PC-9 (cell line): ENCODE measurements at regions not wholly inside any gene's neighbourhood (a gene's known extent, or its start where the extent isn't known, plus 50 kb on each side); places are given as distances from the start of the nearest gene placed in this dataset.

Experiments
- BruUV-seq: library from RNA; stranded (reverse); fragments of 400-500 nt; replicated peaks from 2 replicates; lab custom pipeline; 2021; lab: Mats Ljungman, UMichigan
- CTCF ChIA-PET: fragments of 300-600 bp; sonication (Branson Sonifier 250); formaldehyde crosslinking; loops from one replicate; lab custom pipeline; 2022; ENCODE audit warnings: antibody characterized with exemption; lab: Charles Lee
- POLR2A ChIA-PET: fragments of 300-600 bp; sonication (Branson Sonifier 250); formaldehyde crosslinking; loops from one replicate; lab custom pipeline; 2022; ENCODE audit warnings: antibody characterized with exemption; ENCODE audit not compliant: unreplicated experiment; lab: Charles Lee
- DNase-seq, 2 experiments: peaks; one replicate each; pipeline versions ENCODE4 v3.0.0 to v3.0.0-alpha.2; 2015 to 2022; ENCODE audit warnings: mixed read lengths in 1 of 2
- H2AFZ ChIP-seq: fragments of 200-600 bp; sonication (generic); 2 replicates; pipeline ENCODE4 v1.8.1; 2017; ENCODE audit warnings: antibody characterized with exemption
- H3F3A ChIP-seq: fragments of 200-600 bp; sonication (generic); 2 replicates; pipeline ENCODE4 v1.8.1; 2017; ENCODE audit warnings: antibody characterized with exemption, mild to moderate bottlenecking, low read depth; ENCODE audit not compliant: insufficient read depth
- H3K27ac ChIP-seq: fragments of 200-600 bp; sonication (generic); 2 replicates; pipeline ENCODE4 v1.6.1; 2016; ENCODE audit warnings: mixed run types
- H3K27me3 ChIP-seq: fragments of 200-600 bp; sonication (generic); 2 replicates; pipeline ENCODE4 v1.6.1; 2016; ENCODE audit warnings: low read depth, mixed run types; ENCODE audit not compliant: insufficient read depth
- H3K36me3 ChIP-seq: fragments of 200-600 bp; sonication (generic); 2 replicates; pipeline ENCODE4 v1.6.1; 2016; ENCODE audit warnings: low read depth, mixed run types
- H3K4me1 ChIP-seq: fragments of 200-600 bp; sonication (generic); replicated peaks from 2 replicates; pipeline ENCODE4 v1.6.1; 2016; ENCODE audit warnings: mixed run types; ENCODE audit not compliant: insufficient read depth
- H3K4me2 ChIP-seq: fragments of 200-600 bp; sonication (generic); 2 replicates; pipeline ENCODE4 v1.6.1; 2017; ENCODE audit warnings: mixed run types
- H3K4me3 ChIP-seq: fragments of 200-600 bp; sonication (generic); 2 replicates; pipeline ENCODE4 v1.6.1; 2016; ENCODE audit warnings: mixed run types
- H3K79me2 ChIP-seq: fragments of 200-600 bp; sonication (generic); 2 replicates; pipeline ENCODE4 v1.6.1; 2017; ENCODE audit warnings: low read depth, mixed run types
- H3K9me2 ChIP-seq: fragments of 200-600 bp; sonication (generic); 2 replicates; pipeline ENCODE4 v1.8.1; 2017; ENCODE audit warnings: mild to moderate bottlenecking; ENCODE audit not compliant: insufficient read depth
- H3K9me3 ChIP-seq: fragments of 200-600 bp; sonication (generic); 2 replicates; pipeline ENCODE4 v1.8.1; 2016; ENCODE audit warnings: low read depth; ENCODE audit not compliant: insufficient read depth
- H4K20me1 ChIP-seq: fragments of 200-600 bp; sonication (generic); 2 replicates; pipeline ENCODE4 v1.8.1; 2017; ENCODE audit not compliant: insufficient read depth
- EZH2 ChIP-seq: fragments of 200-600 bp; sonication (generic); IDR thresholded peaks from 2 replicates; pipeline ENCODE4 v1.8.0; 2017; ENCODE audit warnings: antibody characterized with exemption, low read depth
- intact Hi-C: fragments of 100-400 bp; cut with micrococcal nuclease; formaldehyde crosslinking; loops from one replicate; pipeline ENCODE4 v1.10.0; 2022; ENCODE audit not compliant: unreplicated experiment
- TF ChIP-seq, protein P1 (sequence below): fragments of 200-600 bp; sonication (generic); conservative IDR thresholded peaks from 2 replicates; pipeline ENCODE4 v1.6.1; 2017; ENCODE audit warnings: mixed run types, antibody characterized with exemption, mild to moderate bottlenecking, moderate library complexity

DNA sequence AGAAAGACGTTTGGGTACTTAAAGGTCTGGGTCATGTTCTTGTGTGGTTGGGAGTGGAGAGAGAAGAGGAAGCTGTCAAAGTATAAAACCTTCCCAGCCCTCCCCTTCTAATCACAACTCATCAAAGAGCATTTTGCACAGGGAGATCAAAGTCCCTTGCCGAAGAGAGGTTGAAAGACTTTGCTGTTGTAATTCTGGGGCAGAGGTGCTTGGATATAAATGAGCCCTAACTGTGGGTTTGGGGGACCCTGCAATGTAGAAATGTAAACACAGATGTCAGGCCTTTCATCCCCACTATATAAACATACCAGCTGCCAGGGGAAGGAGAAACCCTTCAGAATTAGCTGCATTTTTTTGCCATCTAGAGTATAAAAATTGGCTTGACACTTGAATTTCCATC is 182.1 kb downstream of the ETAA1 start:
- TF ChIP-seq EZH2 = no peak
- Histone ChIP-seq H3K9me3 (no peaks in the 10 kb centered on the region; the same call in 1 of the 2 replicates), H3K4me1 (no peaks in the 10 kb centered on the region), H2AFZ (no peak overlapping the region), H3K79me2 (no peaks in the 10 kb centered on the region), H3K27me3 (no peaks in the 10 kb centered on the region), H3K27ac (no peak overlapping the region), H3K4me3 (no peak overlapping the region), H3F3A (no peaks in the 10 kb centered on the region), H3K36me3 (no peaks in the 10 kb centered on the region), H4K20me1 (no peaks in the 10 kb centered on the region), H3K9me2 (0 out of 2 replicates have a peak, but pooled peaks cover 5% of the 10 kb centered on the region), H3K4me2 (no peak overlapping the region)
- POLR2A ChIA-PET = no interaction called here
- DNase-seq = no peak
- CTCF ChIA-PET = no interaction called here
- BruUV-seq = no TSS peak
- intact Hi-C loops = no loop called here

DNA sequence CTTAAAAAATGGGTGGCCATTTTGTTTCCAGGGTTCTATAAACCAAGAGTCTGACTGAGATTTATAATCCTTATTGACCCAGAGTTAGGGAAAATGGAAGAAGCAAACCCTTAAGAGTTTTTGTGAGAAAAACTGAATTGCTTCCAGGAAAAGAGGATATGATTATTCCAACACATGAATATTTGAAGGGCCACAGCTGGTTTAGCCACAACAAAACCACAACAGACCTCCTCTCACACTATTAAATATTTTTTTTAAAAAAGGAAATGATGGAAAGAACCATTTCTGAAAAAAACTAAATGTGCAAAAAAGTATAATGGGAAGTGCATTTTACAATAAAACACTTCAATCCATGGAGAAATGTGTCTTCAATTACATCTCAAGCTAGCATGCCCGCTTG is 182.7 kb downstream of the ETAA1 start:
- BruUV-seq = no TSS peak
- no peaks in the 10 kb centered on the region; the same call in 1 of the 2 replicates for H3K9me3 ChIP-seq

DNA sequence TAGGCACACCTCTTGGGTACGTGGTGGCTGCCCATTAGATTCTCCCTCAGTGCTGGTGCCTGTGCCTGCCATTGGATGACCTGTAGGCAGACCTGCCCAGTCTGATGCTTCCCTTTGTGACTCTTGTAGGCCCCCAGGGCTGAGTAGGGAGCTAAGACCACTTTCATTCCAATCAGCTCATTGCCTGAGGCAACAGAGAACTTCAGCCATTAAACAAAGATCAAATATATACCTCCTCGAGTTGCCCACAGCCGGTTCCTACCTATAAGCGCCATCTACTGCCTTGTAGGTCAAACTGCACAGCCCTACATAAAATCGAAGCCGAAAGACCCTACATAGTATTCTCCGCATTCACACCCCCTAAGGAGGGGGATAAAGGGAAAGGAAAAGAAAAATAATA is 184.6 kb downstream of the ETAA1 start:
- Histone ChIP-seq H3K4me2 (no peak overlapping the region), H3K9me2 (peaks cover 10% of the 10 kb centered on the region; the same call in 1 of the 2 replicates), H3F3A (no peaks in the 10 kb centered on the region), H4K20me1 (no peaks in the 10 kb centered on the region), H2AFZ (no peak overlapping the region), H3K27ac (no peak overlapping the region), H3K4me3 (no peak overlapping the region), H3K79me2 (no peaks in the 10 kb centered on the region), H3K36me3 (no peaks in the 10 kb centered on the region), H3K9me3 (no peaks in the 10 kb centered on the region; the same call in 1 of the 2 replicates), H3K4me1 (no peaks in the 10 kb centered on the region), H3K27me3 (no peaks in the 10 kb centered on the region)
- ChIA-PET CTCF (no interaction called here), POLR2A (no interaction called here)
- TF ChIP-seq EZH2 = no peak
- TF ChIP-seq, protein P1, sequence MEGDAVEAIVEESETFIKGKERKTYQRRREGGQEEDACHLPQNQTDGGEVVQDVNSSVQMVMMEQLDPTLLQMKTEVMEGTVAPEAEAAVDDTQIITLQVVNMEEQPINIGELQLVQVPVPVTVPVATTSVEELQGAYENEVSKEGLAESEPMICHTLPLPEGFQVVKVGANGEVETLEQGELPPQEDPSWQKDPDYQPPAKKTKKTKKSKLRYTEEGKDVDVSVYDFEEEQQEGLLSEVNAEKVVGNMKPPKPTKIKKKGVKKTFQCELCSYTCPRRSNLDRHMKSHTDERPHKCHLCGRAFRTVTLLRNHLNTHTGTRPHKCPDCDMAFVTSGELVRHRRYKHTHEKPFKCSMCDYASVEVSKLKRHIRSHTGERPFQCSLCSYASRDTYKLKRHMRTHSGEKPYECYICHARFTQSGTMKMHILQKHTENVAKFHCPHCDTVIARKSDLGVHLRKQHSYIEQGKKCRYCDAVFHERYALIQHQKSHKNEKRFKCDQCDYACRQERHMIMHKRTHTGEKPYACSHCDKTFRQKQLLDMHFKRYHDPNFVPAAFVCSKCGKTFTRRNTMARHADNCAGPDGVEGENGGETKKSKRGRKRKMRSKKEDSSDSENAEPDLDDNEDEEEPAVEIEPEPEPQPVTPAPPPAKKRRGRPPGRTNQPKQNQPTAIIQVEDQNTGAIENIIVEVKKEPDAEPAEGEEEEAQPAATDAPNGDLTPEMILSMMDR = peak; percentile 65
- no TSS peak for BruUV-seq
- intact Hi-C loops = loop anchor here (5.0 kb wide), 1 partner anchor 1154 kb away; no protein-coding TSS in a partner anchor
- no peak for DNase-seq

More for the DNA sequence above, 182.7 kb downstream of the ETAA1 start:
- ChIA-PET POLR2A (no interaction called here), CTCF (no interaction called here)
- no peaks in the 10 kb centered on the region for H3K4me1 ChIP-seq
- no peak for DNase-seq
- H3K79me2 ChIP-seq = no peaks in the 10 kb centered on the region
- H3F3A ChIP-seq = no peaks in the 10 kb centered on the region
- TF ChIP-seq, protein P1 = no peak
- no peak for TF ChIP-seq EZH2
- H3K9me2 ChIP-seq = 0 out of 2 replicates have a peak, but pooled peaks cover 5% of the 10 kb centered on the region
- H3K36me3 ChIP-seq = no peaks in the 10 kb centered on the region
- H2AFZ ChIP-seq = no peak overlapping the region
- intact Hi-C loops = loop anchor here (5.0 kb wide), 1 partner anchor 1153 kb away; no protein-coding TSS in a partner anchor
- no peaks in the 10 kb centered on the region for H3K27me3 ChIP-seq
- no peaks in the 10 kb centered on the region for H4K20me1 ChIP-seq
- H3K4me3 ChIP-seq = no peak overlapping the region
- H3K27ac ChIP-seq = no peak overlapping the region
- H3K4me2 ChIP-seq = no peak overlapping the region

DNA sequence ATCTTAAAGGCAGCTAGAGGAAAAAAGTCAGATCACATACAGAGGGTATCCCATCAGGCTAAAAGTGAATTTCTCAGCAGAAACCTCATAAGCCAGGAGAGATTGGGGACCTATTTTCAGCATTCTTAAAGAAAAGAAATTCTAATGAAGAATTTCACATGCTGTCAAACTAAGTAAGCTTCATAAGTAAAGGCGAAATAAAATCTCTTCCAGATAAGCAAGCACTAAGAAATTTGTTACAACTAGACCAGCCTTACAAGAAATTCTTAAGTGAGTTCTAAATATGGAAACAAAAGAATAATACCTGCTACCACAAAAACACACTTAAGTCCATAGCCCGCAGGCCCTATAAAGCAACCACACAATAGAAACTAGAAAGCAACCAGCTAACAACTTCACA is 186.1 kb downstream of the ETAA1 start:
- no peak overlapping the region for H3K4me3 ChIP-seq
- H3F3A ChIP-seq = no peaks in the 10 kb centered on the region
- no peak overlapping the region for H3K4me2 ChIP-seq
- intact Hi-C loops = loop anchor here (5.0 kb wide), 1 partner anchor 1156 kb away; no protein-coding TSS in a partner anchor
- no peaks in the 10 kb centered on the region for H3K27me3 ChIP-seq
- no peak for DNase-seq
- TF ChIP-seq EZH2 = no peak
- TF ChIP-seq, protein P1 = no peak
- H2AFZ ChIP-seq = no peak overlapping the region
- H4K20me1 ChIP-seq = no peaks in the 10 kb centered on the region
- no peaks in the 10 kb centered on the region for H3K4me1 ChIP-seq
- no peak overlapping the region for H3K27ac ChIP-seq
- no peaks in the 10 kb centered on the region for H3K36me3 ChIP-seq
- ChIA-PET POLR2A (no interaction called here), CTCF (no interaction called here)
- no peaks in the 10 kb centered on the region for H3K79me2 ChIP-seq
- H3K9me3 ChIP-seq = no peaks in the 10 kb centered on the region; the same call in 1 of the 2 replicates
- peaks cover 10% of the 10 kb centered on the region; the same call in 1 of the 2 replicates for H3K9me2 ChIP-seq
- BruUV-seq = no TSS peak
